ENCODE measurements at regions not wholly inside any gene's neighbourhood (a gene's known extent, or its start where the extent isn't known, plus 50 kb on each side); places are given as distances from the start of the nearest gene placed in this dataset.

DNA sequence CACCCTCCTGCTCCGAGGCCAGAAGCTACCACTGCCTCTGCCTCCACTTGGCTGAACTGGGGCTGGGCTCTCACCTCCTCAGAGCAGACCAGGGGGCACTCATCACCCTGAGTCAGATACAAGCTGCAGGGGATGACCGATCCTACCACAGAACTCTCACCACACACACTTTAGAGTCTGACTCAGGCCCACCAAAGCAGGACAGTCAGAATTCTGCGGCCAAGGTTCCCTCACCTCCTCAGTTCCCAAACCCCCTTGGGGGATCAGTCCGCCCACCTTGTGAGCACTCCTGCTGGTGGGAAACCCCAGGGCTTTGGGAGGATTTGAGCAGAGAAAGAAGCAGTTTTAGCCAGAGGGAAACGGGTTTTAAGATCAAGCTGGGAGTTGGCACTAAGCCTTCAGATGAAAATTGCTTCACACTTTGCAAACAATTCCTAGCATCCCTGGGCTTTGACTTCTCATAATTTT is 587.8 kb upstream of the JAG1 start:
- Histone ChIP-seq H3K27me3 (ENCODE audit: low read depth, low read length) (peaks cover 2% of the 10 kb centered on the region; the same call in 1 of the 2 replicates), H3K79me2 (ENCODE audit: low read length) (no peaks in the 10 kb centered on the region), H3K9ac (ENCODE audit: low read length) (no peak overlapping the region), H3K36me3 (replicated peaks; ENCODE audit: low read depth, low read length) (no peaks in the 10 kb centered on the region), H3K4me2 (ENCODE audit: low read length) (no peak overlapping the region), H4K20me1 (ENCODE audit: insufficient read depth, low read length) (no peaks in the 10 kb centered on the region), H2AFZ (ENCODE audit: low read depth, low read length) (no peak overlapping the region), H3K4me1 (ENCODE audit: low read length) (no peaks in the 10 kb centered on the region), H3K4me3 (ENCODE audit: low read length) (no peak overlapping the region), H3K9me3 (ENCODE audit: insufficient read depth, low read length) (no peaks in the 10 kb centered on the region), H3K27ac (ENCODE audit: low read length) (no peak overlapping the region)
- no peak for TF ChIP-seq EZH2phosphoT487 (IDR thresholded peaks at IDR 0.05; ENCODE audit: low read depth)
- TF ChIP-seq, protein P1, sequence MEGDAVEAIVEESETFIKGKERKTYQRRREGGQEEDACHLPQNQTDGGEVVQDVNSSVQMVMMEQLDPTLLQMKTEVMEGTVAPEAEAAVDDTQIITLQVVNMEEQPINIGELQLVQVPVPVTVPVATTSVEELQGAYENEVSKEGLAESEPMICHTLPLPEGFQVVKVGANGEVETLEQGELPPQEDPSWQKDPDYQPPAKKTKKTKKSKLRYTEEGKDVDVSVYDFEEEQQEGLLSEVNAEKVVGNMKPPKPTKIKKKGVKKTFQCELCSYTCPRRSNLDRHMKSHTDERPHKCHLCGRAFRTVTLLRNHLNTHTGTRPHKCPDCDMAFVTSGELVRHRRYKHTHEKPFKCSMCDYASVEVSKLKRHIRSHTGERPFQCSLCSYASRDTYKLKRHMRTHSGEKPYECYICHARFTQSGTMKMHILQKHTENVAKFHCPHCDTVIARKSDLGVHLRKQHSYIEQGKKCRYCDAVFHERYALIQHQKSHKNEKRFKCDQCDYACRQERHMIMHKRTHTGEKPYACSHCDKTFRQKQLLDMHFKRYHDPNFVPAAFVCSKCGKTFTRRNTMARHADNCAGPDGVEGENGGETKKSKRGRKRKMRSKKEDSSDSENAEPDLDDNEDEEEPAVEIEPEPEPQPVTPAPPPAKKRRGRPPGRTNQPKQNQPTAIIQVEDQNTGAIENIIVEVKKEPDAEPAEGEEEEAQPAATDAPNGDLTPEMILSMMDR (IDR thresholded peaks at IDR 0.05; ENCODE audit: low read depth, low read length) = no peak

DNA sequence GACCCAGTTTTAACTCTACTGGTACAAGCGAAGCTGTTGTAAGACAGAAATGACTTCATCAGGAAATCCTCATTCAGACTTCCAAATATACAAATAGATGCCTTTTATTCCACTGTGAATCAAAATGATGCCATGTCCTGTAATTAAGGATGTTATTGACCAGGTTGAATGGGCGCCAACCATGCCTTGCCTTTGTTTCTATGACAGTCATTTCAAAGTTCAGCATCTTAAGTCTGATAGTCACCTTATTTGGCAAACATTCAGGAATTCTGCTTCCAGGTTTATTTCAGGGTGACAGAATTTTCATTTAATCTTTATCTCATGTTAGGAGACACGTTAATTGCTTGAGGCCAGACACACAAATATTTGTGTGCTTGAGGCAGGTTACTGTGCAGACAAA is 592.8 kb upstream of the JAG1 start:
- H3K27ac ChIP-seq (ENCODE audit: low read length) = no peak overlapping the region
- H3K79me2 ChIP-seq (ENCODE audit: low read length) = no peaks in the 10 kb centered on the region
- H3K4me2 ChIP-seq (ENCODE audit: low read length) = no peak overlapping the region

DNA sequence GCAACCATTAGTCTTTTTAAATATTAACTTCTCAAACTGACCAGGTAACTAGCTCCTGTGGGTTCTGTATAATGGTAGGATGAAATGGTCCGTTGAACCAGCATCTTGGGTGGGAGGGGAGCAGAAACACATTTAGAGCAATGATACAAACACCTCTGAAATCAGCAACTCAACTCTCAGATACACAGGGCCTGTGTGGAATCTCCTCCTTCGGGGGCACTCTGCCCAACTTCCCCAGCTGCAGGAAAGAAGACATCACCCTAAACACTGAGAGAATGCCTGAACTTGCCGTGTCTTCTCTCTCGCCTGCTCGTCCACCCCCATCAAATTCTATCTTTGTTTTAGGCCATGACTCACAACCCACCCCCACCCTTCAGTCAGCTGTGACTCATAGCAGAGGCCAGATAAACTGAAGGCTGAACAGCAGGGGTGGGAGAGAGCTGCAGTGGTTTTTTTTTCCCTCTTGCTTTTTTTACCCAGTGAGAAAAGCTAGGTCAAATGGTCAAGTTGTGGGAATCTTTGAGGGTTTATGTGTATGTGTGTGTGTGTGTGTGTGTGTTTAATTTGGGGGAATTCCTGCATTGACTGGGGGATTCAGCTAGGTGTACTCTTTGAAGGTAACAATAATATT is 593.4 kb upstream of the JAG1 start:
- Histone ChIP-seq H3K9me3 (ENCODE audit: insufficient read depth, low read length) (no peaks in the 10 kb centered on the region), H3K36me3 (replicated peaks; ENCODE audit: low read depth, low read length) (no peaks in the 10 kb centered on the region), H2AFZ (ENCODE audit: low read depth, low read length) (no peak overlapping the region), H3K4me3 (ENCODE audit: low read length) (no peak overlapping the region), H4K20me1 (ENCODE audit: insufficient read depth, low read length) (no peaks in the 10 kb centered on the region), H3K27ac (ENCODE audit: low read length) (no peak overlapping the region), H3K79me2 (ENCODE audit: low read length) (no peaks in the 10 kb centered on the region), H3K27me3 (ENCODE audit: low read depth, low read length) (peaks cover 2% of the 10 kb centered on the region; the same call in 1 of the 2 replicates), H3K4me1 (ENCODE audit: low read length) (no peaks in the 10 kb centered on the region), H3K4me2 (ENCODE audit: low read length) (no peak overlapping the region), H3K9ac (ENCODE audit: low read length) (no peak overlapping the region)
- TF ChIP-seq EZH2phosphoT487 (IDR thresholded peaks at IDR 0.05; ENCODE audit: low read depth) = no peak
- TF ChIP-seq, protein P1 (IDR thresholded peaks at IDR 0.05; ENCODE audit: low read depth, low read length) = no peak

More for the DNA sequence above, 592.8 kb upstream of the JAG1 start:
- H3K36me3 ChIP-seq (replicated peaks; ENCODE audit: low read depth, low read length) = no peaks in the 10 kb centered on the region
- H3K27me3 ChIP-seq (ENCODE audit: low read depth, low read length) = peaks cover 2% of the 10 kb centered on the region; the same call in 1 of the 2 replicates
- no peak overlapping the region for H2AFZ ChIP-seq (ENCODE audit: low read depth, low read length)
- H3K4me3 ChIP-seq (ENCODE audit: low read length) = no peak overlapping the region
- H3K9ac ChIP-seq (ENCODE audit: low read length) = no peak overlapping the region
- TF ChIP-seq, protein P1 (IDR thresholded peaks at IDR 0.05; ENCODE audit: low read depth, low read length) = no peak
- no peak for TF ChIP-seq EZH2phosphoT487 (IDR thresholded peaks at IDR 0.05; ENCODE audit: low read depth)
- H4K20me1 ChIP-seq (ENCODE audit: insufficient read depth, low read length) = no peaks in the 10 kb centered on the region
- no peaks in the 10 kb centered on the region for H3K9me3 ChIP-seq (ENCODE audit: insufficient read depth, low read length)
- H3K4me1 ChIP-seq (ENCODE audit: low read length) = no peaks in the 10 kb centered on the region

DNA sequence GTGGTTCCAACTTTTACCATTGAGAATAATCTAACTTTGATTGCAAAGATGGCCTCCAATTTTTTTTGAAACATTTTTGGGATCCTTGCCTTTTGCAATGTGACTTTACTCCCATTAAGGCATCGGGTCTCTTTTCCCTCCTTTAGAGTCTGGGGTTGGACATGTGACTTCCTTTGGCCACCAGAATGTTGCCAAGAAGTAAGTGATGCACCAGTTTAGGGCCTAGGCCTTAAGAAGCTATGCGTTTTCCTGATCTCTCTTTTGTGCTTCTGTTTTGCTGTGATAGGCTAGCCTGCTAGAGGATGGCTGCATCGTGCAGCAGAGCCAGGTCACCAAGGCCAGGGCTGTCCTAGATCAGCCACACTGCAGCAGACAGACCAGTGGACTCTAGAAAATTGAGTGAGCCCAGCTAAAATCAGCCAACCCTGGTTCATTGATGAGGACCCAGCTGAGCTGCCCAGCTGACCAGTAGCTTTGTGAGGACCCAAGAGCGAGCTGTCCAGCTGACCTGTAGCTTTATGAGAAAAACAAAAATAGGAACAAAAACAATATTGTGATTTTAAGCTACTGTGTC is 594.0 kb upstream of the JAG1 start:
- H4K20me1 ChIP-seq (ENCODE audit: insufficient read depth, low read length) = no peaks in the 10 kb centered on the region
- H3K36me3 ChIP-seq (replicated peaks; ENCODE audit: low read depth, low read length) = no peaks in the 10 kb centered on the region
- no peaks in the 10 kb centered on the region for H3K9me3 ChIP-seq (ENCODE audit: insufficient read depth, low read length)
- H3K27me3 ChIP-seq (ENCODE audit: low read depth, low read length) = peaks cover 2% of the 10 kb centered on the region; the same call in 1 of the 2 replicates
- H3K9ac ChIP-seq (ENCODE audit: low read length) = no peak overlapping the region
- TF ChIP-seq, protein P1 (IDR thresholded peaks at IDR 0.05; ENCODE audit: low read depth, low read length) = no peak
- no peak for TF ChIP-seq EZH2phosphoT487 (IDR thresholded peaks at IDR 0.05; ENCODE audit: low read depth)
- H3K4me2 ChIP-seq (ENCODE audit: low read length) = no peak overlapping the region
- no peak overlapping the region for H3K4me3 ChIP-seq (ENCODE audit: low read length)
- H3K79me2 ChIP-seq (ENCODE audit: low read length) = no peaks in the 10 kb centered on the region
- no peak overlapping the region for H3K27ac ChIP-seq (ENCODE audit: low read length)
- H2AFZ ChIP-seq (ENCODE audit: low read depth, low read length) = no peak overlapping the region
- H3K4me1 ChIP-seq (ENCODE audit: low read length) = no peaks in the 10 kb centered on the region

Data from OCI-LY3 (cell line).